Adrenal gland (tissue), 9 donors: ENCODE measurements at regions not wholly inside any gene's neighbourhood (a gene's known extent, or its start where the extent isn't known, plus 50 kb on each side); places are given as distances from the start of the nearest gene placed in this dataset.

Source experiments
- DNase-seq, 7 donors: peaks; one replicate each; pipeline ENCODE4 v3.0.0-alpha.2; 2019 to 2020
- H3K27ac ChIP-seq, 5 donors: fragments of 200-600 bp; sonication (generic) in 4 of 5; 1 replicate in 3 of 5; 2 replicates in 2 of 5; pipeline versions ENCODE4 v1.5.1 to v1.8.0; 2016 to 2020; ENCODE audit warnings: mild to moderate bottlenecking in 1 of 5
- H3K27me3 ChIP-seq: fragments of 200-600 bp; 2 replicates; pipeline ENCODE4 v1.8.0; 2021
- H3K36me3 ChIP-seq, 2 donors: fragments of 200-600 bp; replicated peaks in 1 of 2; 1 replicate in 1 of 2; 2 replicates in 1 of 2; pipeline versions ENCODE4 v1.5.1 to v1.8.0; 2018 to 2022
- H3K4me1 ChIP-seq, 2 donors: fragments of 200-600 bp; replicated peaks in 1 of 2; 1 replicate in 1 of 2; 2 replicates in 1 of 2; pipeline versions ENCODE4 v1.5.1 to v1.8.0; 2018 to 2021
- H3K4me3 ChIP-seq, 4 donors: fragments of 200-600 bp; sonication (generic) in 3 of 4; one replicate each; pipeline ENCODE4 v1.5.1; 2016 to 2018
- H3K9me3 ChIP-seq, 3 donors: fragments of 200-600 bp; sonication (generic) in 1 of 3; replicated peaks in 1 of 3; 1 replicate in 2 of 3; 2 replicates in 1 of 3; pipeline versions ENCODE4 v1.5.1 to v1.8.0; 2016 to 2021
- POLR2A ChIP-seq, 2 donors: fragments of 450-650 bp; IDR thresholded peaks; one replicate each; pipeline ENCODE4 v1.6.1; 2017; ENCODE audit warnings: antibody characterized with exemption in 2 of 2, mild to moderate bottlenecking in 2 of 2, moderate library complexity in 1 of 2
- WGBS, 4 donors: extraction: QIAGEN DNeasy Blood & Tissue Kit in 2 of 4; methylation state at CpG; one replicate each; pipeline versions ENCODE4 v1.1.5 to v1.1.7; 2013 to 2017; 5-methylcytosine and 5-hydroxymethylcytosine counted together
- intact Hi-C, 2 donors: fragments of 100-400 bp; cut with DNase I; formaldehyde crosslinking; loops; one replicate each; pipeline versions ENCODE4 v1.14.1 to v1.15.0; 2022 to 2023
- TF ChIP-seq, protein P1 (sequence below), 6 experiments: fragments of 450-650 bp in 4 of 6; fragments of 200-600 bp in 2 of 6; sonication (generic) in 1 of 6; IDR thresholded peaks; 1 replicate in 5 of 6; 2 replicates in 1 of 6; pipeline versions ENCODE4 v1.5.1 to v1.8.0; 2016 to 2021; ENCODE audit warnings: antibody characterized with exemption in 6 of 6, mild to moderate bottlenecking in 2 of 6, moderate library complexity in 1 of 6
- donor health status: healthy with polysubstance abuse.
- donor health status: Bipolar disorder and iron deficiency.
- donor health status: DM: yes; HTN: yes; CAD: no.
- donor health status: DM: no; HTN: no; CAD: no.
- donor health status: DM: no; HTN: no; CAD: no.

DNA sequence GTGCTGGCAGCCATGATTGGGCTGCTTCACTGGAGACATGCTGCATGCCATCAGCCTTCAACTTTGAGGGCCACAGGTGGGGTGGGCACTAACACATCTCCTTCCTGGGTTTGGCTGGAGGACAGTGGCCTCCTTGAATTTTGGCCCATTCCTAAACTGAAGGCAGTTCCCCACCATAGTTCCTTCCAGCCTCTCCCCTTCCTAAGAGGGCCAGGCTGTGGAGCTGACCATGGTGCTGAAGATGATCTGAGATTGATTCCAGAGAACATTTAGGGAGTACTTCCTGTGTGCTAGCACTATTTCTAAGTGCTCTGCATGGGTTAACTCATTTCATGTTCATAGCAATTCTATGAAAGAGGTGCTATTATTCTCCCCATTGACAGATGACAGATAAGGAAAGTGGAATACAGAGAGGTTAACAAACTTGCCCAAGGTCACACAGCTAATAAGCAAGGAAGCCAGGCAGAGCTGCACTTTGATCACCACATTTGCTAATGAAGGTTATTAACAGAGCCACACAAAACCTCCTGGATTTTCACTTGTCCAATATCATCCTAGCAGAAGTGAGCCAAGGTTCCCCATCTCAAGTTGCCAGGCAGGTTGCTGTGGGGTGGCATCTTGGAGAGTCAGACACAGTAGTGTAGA, 175.3 kb downstream of the ZIC5 start:
- peak in 6 of 7 donors; percentile 23 to 47 (median 32) for DNase-seq
- Histone ChIP-seq H3K27me3 (no peaks in the 10 kb centered on the region), H3K4me1 (no peaks in the 10 kb centered on the region), H3K27ac (no peak overlapping the region), H3K9me3 (no peaks in the 10 kb centered on the region), H3K36me3 (no peaks in the 10 kb centered on the region), H3K4me3 (no peak overlapping the region)
- intact Hi-C loops: no loop called here
- TF ChIP-seq POLR2A (IDR thresholded peaks at IDR 0.05): no peak
- TF ChIP-seq, protein P1, sequence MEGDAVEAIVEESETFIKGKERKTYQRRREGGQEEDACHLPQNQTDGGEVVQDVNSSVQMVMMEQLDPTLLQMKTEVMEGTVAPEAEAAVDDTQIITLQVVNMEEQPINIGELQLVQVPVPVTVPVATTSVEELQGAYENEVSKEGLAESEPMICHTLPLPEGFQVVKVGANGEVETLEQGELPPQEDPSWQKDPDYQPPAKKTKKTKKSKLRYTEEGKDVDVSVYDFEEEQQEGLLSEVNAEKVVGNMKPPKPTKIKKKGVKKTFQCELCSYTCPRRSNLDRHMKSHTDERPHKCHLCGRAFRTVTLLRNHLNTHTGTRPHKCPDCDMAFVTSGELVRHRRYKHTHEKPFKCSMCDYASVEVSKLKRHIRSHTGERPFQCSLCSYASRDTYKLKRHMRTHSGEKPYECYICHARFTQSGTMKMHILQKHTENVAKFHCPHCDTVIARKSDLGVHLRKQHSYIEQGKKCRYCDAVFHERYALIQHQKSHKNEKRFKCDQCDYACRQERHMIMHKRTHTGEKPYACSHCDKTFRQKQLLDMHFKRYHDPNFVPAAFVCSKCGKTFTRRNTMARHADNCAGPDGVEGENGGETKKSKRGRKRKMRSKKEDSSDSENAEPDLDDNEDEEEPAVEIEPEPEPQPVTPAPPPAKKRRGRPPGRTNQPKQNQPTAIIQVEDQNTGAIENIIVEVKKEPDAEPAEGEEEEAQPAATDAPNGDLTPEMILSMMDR (IDR thresholded peaks at IDR 0.05): no peak

DNA sequence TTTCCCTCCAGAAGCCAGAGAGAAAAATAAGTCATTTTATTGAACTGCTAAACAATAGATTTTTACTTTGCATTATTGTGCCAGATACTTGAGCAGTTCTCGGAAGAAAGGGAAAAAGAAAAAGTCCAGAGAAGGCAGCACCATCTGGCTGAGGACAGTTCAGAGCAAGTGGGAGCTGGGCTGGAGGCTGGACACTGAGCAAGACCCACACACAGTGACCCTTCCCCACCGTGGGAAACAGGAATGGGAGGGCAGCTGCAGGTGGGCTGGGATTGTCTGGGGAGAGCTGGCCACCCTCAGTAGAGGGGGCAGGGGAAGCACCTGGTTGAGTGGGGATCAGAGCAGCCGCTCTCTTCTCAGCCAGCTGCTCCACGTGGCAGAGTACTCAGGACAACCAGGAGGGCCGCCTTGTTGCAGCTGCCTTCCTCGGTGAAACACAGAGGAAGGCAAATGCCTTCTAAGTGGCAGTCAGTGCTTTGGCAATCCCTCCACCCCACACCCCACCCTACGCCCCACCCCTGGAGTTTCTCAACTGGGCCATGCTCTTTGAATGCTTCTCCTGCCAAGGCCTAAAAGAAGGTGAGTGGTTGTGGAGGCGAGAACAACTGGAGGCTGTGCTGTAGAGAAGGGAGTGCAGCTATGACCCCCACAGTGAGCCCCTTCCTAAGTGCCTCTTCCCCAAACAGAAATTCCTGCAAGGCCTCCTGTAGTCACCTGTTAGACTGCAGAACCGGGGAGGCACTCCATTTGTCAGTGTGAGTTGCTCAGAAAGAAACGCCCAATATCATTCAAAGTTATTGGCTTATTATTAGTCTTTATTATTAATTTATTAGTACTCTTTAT, 179.3 kb downstream of the ZIC5 start:
- intact Hi-C loops: no loop called here
- Histone ChIP-seq H3K4me1 (no peaks in the 10 kb centered on the region), H3K36me3 (no peaks in the 10 kb centered on the region), H3K27ac (no peak overlapping the region), H3K27me3 (no peaks in the 10 kb centered on the region), H3K4me3 (no peak overlapping the region), H3K9me3 (no peaks in the 10 kb centered on the region)
- TF ChIP-seq, protein P1 (IDR thresholded peaks at IDR 0.05): no peak
- no peak for TF ChIP-seq POLR2A (IDR thresholded peaks at IDR 0.05)
- no peak for DNase-seq
- 81 to 89% (median 87%) methylated on average over 9 to 10 of the region's 10 CpGs for WGBS, 4 donors

DNA sequence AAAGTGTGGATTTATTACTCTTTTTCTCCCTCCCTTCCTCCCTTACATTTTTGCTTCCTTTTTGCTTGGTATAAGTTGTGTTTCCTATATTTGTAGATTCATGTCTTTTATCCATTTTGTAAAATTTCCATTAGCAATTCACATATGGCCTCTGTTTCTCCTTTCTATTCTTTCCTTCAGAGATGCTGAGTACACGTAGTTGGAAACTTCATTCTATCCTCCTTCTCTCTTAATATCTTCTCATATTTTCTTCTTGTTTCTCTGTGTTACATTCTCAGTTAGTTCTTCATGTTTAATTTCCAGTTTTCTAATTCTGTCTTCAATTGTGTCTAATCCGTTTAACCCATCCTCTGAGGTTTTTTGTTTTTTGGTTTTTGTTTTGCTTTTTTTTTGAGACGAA, 188.9 kb downstream of the ZIC5 start:
- no peak for DNase-seq
- TF ChIP-seq POLR2A (IDR thresholded peaks at IDR 0.05): no peak
- TF ChIP-seq, protein P1 (IDR thresholded peaks at IDR 0.05): no peak
- Histone ChIP-seq H3K4me1 (no peaks in the 10 kb centered on the region), H3K4me3 (no peak overlapping the region), H3K36me3 (no peaks in the 10 kb centered on the region), H3K27me3 (no peaks in the 10 kb centered on the region), H3K9me3 (peaks cover 0 to 9% (median 0%) of the 10 kb centered on the region in 3 donors), H3K27ac (no peak overlapping the region)
- intact Hi-C loops: no loop called here
- 87 to 95% (median 92%) methylated on average over 3 of the region's 3 CpGs for WGBS, 4 donors

DNA sequence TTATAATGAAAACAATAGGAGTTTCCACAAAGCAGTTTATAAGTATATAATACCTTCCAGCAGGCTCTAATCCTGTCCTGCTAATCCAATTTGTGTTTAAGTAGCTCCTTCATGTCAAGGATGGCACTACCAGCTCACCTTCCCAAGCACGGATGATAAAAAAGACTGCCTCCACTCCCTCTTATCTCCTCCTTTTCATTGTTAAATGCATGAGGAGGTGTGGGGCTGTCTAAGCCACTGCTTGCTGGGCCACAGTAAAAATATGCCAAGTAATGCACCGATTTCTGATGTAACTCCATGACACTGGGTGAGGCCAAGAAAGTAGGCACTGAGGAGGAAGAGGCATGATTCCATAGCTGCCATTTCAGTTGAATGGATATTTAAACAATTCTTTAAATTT, 193.1 kb downstream of the ZIC5 start:
- peaks cover 0 to 9% (median 0%) of the 10 kb centered on the region in 3 donors for H3K9me3 ChIP-seq
- H3K4me1 ChIP-seq: no peaks in the 10 kb centered on the region
- TF ChIP-seq, protein P1 (IDR thresholded peaks at IDR 0.05): no peak
- TF ChIP-seq POLR2A (IDR thresholded peaks at IDR 0.05): no peak
- H3K4me3 ChIP-seq: no peak overlapping the region
- no peaks in the 10 kb centered on the region for H3K36me3 ChIP-seq
- H3K27ac ChIP-seq: no peak overlapping the region
- no peak for DNase-seq
- intact Hi-C loops: no loop called here
- 90 to 97% (median 94%) methylated on average over 2 of the region's 2 CpGs for WGBS, 4 donors
- no peaks in the 10 kb centered on the region for H3K27me3 ChIP-seq
